ENCODE measurements at regions not wholly inside any gene's neighbourhood (a gene's known extent, or its start where the extent isn't known, plus 50 kb on each side); places are given as distances from the start of the nearest gene placed in this dataset.

DNA sequence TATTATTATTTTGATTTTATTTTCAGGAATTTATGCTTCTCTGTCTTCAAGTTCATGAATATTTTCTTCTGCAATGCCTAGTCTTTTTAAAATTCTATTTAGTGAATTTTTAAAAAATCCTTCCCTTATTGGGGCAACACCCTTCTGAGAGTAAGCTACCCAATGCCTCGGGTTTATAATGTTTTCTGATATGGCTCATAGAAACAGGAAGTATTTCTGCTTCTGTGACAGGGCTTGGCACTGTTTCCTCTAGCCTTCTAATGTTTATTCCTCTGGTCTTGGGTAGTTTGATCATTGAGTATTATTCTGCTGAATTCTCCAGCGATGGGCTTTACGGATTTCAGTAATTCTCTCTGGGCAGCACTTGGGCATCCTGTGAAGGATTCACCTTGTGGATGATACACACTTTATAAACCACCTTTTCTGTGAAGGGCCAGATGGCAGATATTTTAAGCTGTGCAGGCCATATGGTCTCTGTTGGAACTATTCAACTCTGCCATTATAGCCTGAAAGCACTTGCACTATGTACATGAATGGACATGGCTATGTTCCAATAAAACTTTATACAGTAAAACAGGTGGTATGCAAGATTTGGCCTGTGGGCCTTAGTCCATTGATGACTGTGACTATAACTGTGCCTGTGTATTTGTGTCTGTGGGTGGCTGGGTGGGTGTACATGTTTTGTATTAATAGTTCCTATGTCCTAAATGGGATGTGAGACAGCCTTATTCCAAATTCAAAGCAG is 95.9 kb upstream of the FAT1 start:
- Histone ChIP-seq H3K27ac (ENCODE audit: insufficient read length, low read depth, low read length) (no peak overlapping the region), H3K23me2 (ENCODE audit: insufficient read length, low read depth, low read length, poor library complexity, severe bottlenecking) (no peaks in the 10 kb centered on the region), H3K79me2 (ENCODE audit: insufficient read depth, low read length) (no peaks in the 10 kb centered on the region), H2BK12ac (ENCODE audit: insufficient read length, low read depth, low read length) (no peak overlapping the region), H3K9me3 (ENCODE audit: control insufficient read depth, low read depth, low read length) (no peaks in the 10 kb centered on the region), H3K4ac (ENCODE audit: low read depth, low read length) (no peak overlapping the region), H3K18ac (ENCODE audit: insufficient read length, low read depth, low read length) (no peak overlapping the region), H3T11ph (ENCODE audit: low read length) (no peak overlapping the region), H2BK120ac (ENCODE audit: low read depth, low read length, poor library complexity, severe bottlenecking) (no peak overlapping the region), H3K23ac (ENCODE audit: insufficient read length, low read depth, low read length) (no peak overlapping the region), H3K79me1 (ENCODE audit: insufficient read depth, low read depth, low read length, poor library complexity, severe bottlenecking) (no peaks in the 10 kb centered on the region), H4K8ac (replicated peaks; ENCODE audit: insufficient read length, low read depth, low read length) (no peak overlapping the region), H4K91ac (ENCODE audit: insufficient read length, low read depth, low read length) (no peak overlapping the region), H3K9ac (ENCODE audit: extremely low read depth, insufficient read length, low read length) (no peak overlapping the region), H3K14ac (ENCODE audit: insufficient read depth, low read length) (no peak overlapping the region), H4K20me1 (ENCODE audit: control insufficient read depth, insufficient read depth, insufficient read length) (no peaks in the 10 kb centered on the region), H2AFZ (ENCODE audit: low read length) (no peak overlapping the region), H2BK15ac (ENCODE audit: low read depth, low read length) (no peak overlapping the region), H2AK5ac (ENCODE audit: insufficient read length, low read length) (no peak overlapping the region), H3K56ac (ENCODE audit: insufficient read length, low read depth, low read length) (no peak overlapping the region), H3K4me2 (ENCODE audit: insufficient read depth, insufficient read length, low read length) (no peak overlapping the region), H2BK20ac (ENCODE audit: low read depth, low read length, poor library complexity, severe bottlenecking) (no peak overlapping the region), H3K4me1 (ENCODE audit: insufficient read depth, low read length) (no peaks in the 10 kb centered on the region), H4K5ac (ENCODE audit: insufficient read length, low read depth, low read length) (no peak overlapping the region), H2BK5ac (ENCODE audit: insufficient read length, low read length) (no peak overlapping the region), H3K27me3 (ENCODE audit: insufficient read depth, low read length) (no peaks in the 10 kb centered on the region)
- H3K27ac Mint-ChIP-seq = no peak overlapping the region
- no peak overlapping the region for H3K4me3 Mint-ChIP-seq
- H3K27me3 Mint-ChIP-seq (ENCODE audit: low read depth) = no peaks in the 10 kb centered on the region; the same call in none of the 2 replicates
- TF ChIP-seq, protein P1, sequence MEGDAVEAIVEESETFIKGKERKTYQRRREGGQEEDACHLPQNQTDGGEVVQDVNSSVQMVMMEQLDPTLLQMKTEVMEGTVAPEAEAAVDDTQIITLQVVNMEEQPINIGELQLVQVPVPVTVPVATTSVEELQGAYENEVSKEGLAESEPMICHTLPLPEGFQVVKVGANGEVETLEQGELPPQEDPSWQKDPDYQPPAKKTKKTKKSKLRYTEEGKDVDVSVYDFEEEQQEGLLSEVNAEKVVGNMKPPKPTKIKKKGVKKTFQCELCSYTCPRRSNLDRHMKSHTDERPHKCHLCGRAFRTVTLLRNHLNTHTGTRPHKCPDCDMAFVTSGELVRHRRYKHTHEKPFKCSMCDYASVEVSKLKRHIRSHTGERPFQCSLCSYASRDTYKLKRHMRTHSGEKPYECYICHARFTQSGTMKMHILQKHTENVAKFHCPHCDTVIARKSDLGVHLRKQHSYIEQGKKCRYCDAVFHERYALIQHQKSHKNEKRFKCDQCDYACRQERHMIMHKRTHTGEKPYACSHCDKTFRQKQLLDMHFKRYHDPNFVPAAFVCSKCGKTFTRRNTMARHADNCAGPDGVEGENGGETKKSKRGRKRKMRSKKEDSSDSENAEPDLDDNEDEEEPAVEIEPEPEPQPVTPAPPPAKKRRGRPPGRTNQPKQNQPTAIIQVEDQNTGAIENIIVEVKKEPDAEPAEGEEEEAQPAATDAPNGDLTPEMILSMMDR (conservative IDR thresholded peaks at IDR 0.05) = no peak
- no peak for DNase-seq
- no peaks in the 10 kb centered on the region for H3K36me3 Mint-ChIP-seq (ENCODE audit: insufficient read depth in 1 of 3, low read depth in 3 of 3)
- no CpG with 5 or more reads among the region's 3 CpGs for WGBS (ENCODE audit: extremely low coverage, insufficient read length, low lambda C conversion rate)
- peaks cover 2 to 8% of the 10 kb centered on the region in 2 experiments; a peak in 1 of 4 replicates for H3K4me1 Mint-ChIP-seq
- H3K9me3 Mint-ChIP-seq = no peaks in the 10 kb centered on the region; a peak in 1 of 5 replicates
